ENCODE measurements at regions not wholly inside any gene's neighbourhood (a gene's known extent, or its start where the extent isn't known, plus 50 kb on each side); places are given as distances from the start of the nearest gene placed in this dataset.

GRCh38 chr13:82672248-82672647 is 1210.0 kb downstream of the SLITRK1 start:
- no peaks in the 10 kb centered on the region for H3K9me2 ChIP-seq (ENCODE audit: insufficient read depth, low read length)
- no peaks in the 10 kb centered on the region for H3F3A ChIP-seq (ENCODE audit: insufficient read depth, low read length, poor library complexity, severe bottlenecking)
- H3K27me3 ChIP-seq (ENCODE audit: insufficient read depth, low read depth, low read length): no peaks in the 10 kb centered on the region
- H3K27ac ChIP-seq (ENCODE audit: low read length): no peak overlapping the region
- H2AFZ ChIP-seq (ENCODE audit: low read depth, low read length): no peak overlapping the region
- no peaks in the 10 kb centered on the region for H4K20me1 ChIP-seq (ENCODE audit: insufficient read depth)
- H3K9ac ChIP-seq (ENCODE audit: low read length): no peak overlapping the region
- no peaks in the 10 kb centered on the region for H3K9me3 ChIP-seq (ENCODE audit: low read length)
- TF ChIP-seq EZH2 (IDR thresholded peaks at IDR 0.05; ENCODE audit: borderline replicate concordance, insufficient read depth, low read length, poor library complexity, severe bottlenecking) (no peak), EP300 (conservative IDR thresholded peaks at IDR 0.05; ENCODE audit: poor library complexity, severe bottlenecking) (no peak), RAD21 (conservative IDR thresholded peaks at IDR 0.05) (no peak), CTCF (IDR thresholded peaks at IDR 0.05; ENCODE audit: poor library complexity, severe bottlenecking) (no peak), MXI1 (conservative IDR thresholded peaks at IDR 0.05; ENCODE audit: poor library complexity, severe bottlenecking) (no peak), POLR2AphosphoS5 (IDR thresholded peaks at IDR 0.05) (no peak), REST (IDR thresholded peaks at IDR 0.05; ENCODE audit: borderline replicate concordance) (no peak), TAF1 (IDR thresholded peaks at IDR 0.05; ENCODE audit: low read depth) (no peak), SMC3 (conservative IDR thresholded peaks at IDR 0.05; ENCODE audit: poor library complexity) (no peak)
- H3K4me2 ChIP-seq (ENCODE audit: low read length): no peak overlapping the region
- no peak overlapping the region for H3K4me3 ChIP-seq (ENCODE audit: low read length)
- H3K79me2 ChIP-seq (replicated peaks; ENCODE audit: insufficient read depth, low read length): no peaks in the 10 kb centered on the region
- H3K36me3 ChIP-seq (ENCODE audit: insufficient read depth, low read length): no peaks in the 10 kb centered on the region

DNA sequence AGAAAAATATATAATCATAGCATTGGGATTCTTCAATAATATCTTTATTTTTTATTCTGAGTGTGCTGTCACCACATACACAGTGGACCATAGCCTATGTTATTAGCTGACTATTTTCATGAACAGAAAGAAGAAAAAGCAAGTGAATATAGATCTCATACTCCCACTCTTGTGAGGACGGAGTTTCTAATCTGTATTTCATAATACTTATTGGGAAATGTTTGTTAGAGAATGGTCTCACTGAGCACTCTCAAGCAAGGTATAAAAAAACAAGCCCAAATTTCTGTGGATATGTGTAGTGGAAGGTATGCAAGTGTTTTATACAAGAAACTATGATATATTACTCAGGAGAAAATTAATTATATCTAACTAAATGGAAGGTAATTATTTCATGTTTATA is 1218.1 kb downstream of the SLITRK1 start:
- H3K79me2 ChIP-seq (replicated peaks; ENCODE audit: insufficient read depth, low read length): no peaks in the 10 kb centered on the region
- no peak for TF ChIP-seq MXI1 (conservative IDR thresholded peaks at IDR 0.05; ENCODE audit: poor library complexity, severe bottlenecking)
- no peak for TF ChIP-seq CTCF (IDR thresholded peaks at IDR 0.05; ENCODE audit: poor library complexity, severe bottlenecking)
- TF ChIP-seq RAD21 (conservative IDR thresholded peaks at IDR 0.05): no peak
- no peak for TF ChIP-seq EP300 (conservative IDR thresholded peaks at IDR 0.05; ENCODE audit: poor library complexity, severe bottlenecking)
- no peak for TF ChIP-seq EZH2 (IDR thresholded peaks at IDR 0.05; ENCODE audit: borderline replicate concordance, insufficient read depth, low read length, poor library complexity, severe bottlenecking)
- TF ChIP-seq POLR2AphosphoS5 (IDR thresholded peaks at IDR 0.05): no peak
- no peak for TF ChIP-seq REST (IDR thresholded peaks at IDR 0.05; ENCODE audit: borderline replicate concordance)
- TF ChIP-seq TAF1 (IDR thresholded peaks at IDR 0.05; ENCODE audit: low read depth): no peak
- no peak for TF ChIP-seq SMC3 (conservative IDR thresholded peaks at IDR 0.05; ENCODE audit: poor library complexity)
- H3K9me2 ChIP-seq (ENCODE audit: insufficient read depth, low read length): no peaks in the 10 kb centered on the region
- no peaks in the 10 kb centered on the region for H3K36me3 ChIP-seq (ENCODE audit: insufficient read depth, low read length)
- no peak overlapping the region for H3K4me3 ChIP-seq (ENCODE audit: low read length)
- H3K4me2 ChIP-seq (ENCODE audit: low read length): no peak overlapping the region
- no peaks in the 10 kb centered on the region for H4K20me1 ChIP-seq (ENCODE audit: insufficient read depth)
- no peak overlapping the region for H3K27ac ChIP-seq (ENCODE audit: low read length)
- no peaks in the 10 kb centered on the region for H3K27me3 ChIP-seq (ENCODE audit: insufficient read depth, low read depth, low read length)
- no peak overlapping the region for H3K9ac ChIP-seq (ENCODE audit: low read length)
- no peaks in the 10 kb centered on the region for H3K9me3 ChIP-seq (ENCODE audit: low read length)
- no peak overlapping the region for H2AFZ ChIP-seq (ENCODE audit: low read depth, low read length)
- no peaks in the 10 kb centered on the region for H3F3A ChIP-seq (ENCODE audit: insufficient read depth, low read length, poor library complexity, severe bottlenecking)
